GM21526 (cell line): ENCODE measurements at regions not wholly inside any gene's neighbourhood (a gene's known extent, or its start where the extent isn't known, plus 50 kb on each side); places are given as distances from the start of the nearest gene placed in this dataset.
"Not testable (repeated sequence)": the region's sequence is repeated elsewhere in the genome, so short reads cannot be mapped to it uniquely, and the experiment has no call there.

ENCODE experiments used
- ATAC-seq: cut with Tn5 transposase; IDR thresholded peaks from one replicate; pipeline ENCODE4 v1.9.1; 2021; ENCODE audit warnings: moderate library complexity; ENCODE audit not compliant: unreplicated experiment, low FRiP score

DNA sequence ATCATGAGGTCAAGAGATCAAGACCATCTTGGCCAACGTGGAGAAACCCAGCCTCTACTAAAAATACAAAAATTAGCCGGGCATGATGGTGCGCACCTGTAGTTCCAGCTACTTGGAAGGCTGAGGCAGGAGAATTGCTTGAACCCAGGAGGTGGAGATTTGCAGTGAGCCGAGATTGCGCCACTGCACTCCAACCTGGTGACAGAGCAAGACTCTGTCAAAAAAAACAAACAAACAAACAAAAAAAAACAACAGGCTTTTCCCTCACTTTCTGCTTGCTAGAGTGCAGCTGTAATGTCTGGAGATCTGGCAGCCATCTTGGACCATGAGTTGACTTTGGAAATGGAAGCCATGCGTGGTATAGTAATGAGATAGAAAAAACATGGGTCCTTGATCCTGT lies 101.1 kb upstream of the SHB start:
- not testable (repeated sequence) for ATAC-seq

DNA sequence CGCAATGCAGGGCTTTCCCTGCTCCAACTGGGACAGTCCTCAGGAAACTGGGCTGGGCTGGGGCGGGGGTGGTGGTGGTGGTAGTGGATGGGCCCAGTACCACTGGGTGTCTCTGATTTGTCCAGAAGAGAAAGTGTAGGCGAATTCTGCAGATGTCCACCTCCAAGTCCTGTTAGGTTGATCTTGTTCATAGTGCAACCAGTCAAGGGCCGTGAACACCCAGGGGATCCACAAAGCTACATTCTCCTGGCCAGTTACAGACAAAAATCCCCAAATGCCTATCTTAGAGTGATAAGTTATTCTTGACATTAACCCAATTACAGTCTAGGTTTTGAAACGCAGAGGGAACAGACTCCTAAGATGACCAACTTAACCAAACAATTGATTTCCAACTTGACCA lies 97.5 kb upstream of the SHB start:
- no peak for ATAC-seq

DNA sequence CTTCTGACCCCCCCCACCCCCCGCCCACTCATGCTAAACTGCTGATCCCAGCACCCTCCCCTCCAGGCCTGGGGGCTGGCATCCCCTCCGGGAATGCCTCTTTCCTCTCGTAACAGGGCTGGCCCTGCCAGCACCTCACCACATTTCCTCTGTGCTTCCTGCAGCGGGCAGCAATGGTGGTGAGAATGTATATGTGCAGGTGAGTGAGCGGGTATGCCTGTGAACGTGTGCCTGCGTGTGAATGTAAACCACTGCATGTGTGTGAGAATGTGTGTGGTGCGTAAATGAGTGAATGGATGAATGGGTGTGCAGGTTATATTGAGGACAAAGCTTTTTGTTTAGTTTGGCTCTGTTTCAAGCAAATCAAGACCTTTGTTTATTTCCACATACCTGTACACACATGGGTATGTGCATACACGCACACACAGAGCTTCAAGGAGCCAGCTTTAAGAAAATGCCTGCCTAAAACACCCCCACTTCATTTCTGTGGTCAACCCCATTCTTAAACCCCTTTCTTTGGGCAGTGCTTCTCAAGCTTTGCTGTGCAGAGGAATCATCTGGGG lies 95.7 kb upstream of the SHB start:
- no peak for ATAC-seq

DNA sequence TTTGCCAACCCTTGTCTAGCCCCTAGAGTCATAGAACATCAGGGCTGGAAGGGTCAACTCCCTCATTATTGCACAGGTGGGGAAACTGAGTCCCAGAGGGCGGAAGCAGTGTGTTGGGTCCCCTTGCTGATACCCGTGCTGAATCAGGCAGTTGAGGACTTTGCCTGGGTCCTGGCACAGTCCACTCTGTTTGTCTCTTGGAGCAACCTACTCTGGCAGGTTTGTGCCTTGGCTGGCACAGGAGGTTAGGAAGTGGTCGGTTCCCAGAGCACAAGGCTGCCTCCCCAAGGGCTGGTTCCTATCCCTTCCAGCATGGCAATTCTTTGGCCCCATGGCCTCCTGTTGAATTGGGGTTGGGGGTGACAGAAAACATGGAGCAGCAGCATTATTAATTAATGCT lies 94.5 kb upstream of the SHB start:
- ATAC-seq = no peak

DNA sequence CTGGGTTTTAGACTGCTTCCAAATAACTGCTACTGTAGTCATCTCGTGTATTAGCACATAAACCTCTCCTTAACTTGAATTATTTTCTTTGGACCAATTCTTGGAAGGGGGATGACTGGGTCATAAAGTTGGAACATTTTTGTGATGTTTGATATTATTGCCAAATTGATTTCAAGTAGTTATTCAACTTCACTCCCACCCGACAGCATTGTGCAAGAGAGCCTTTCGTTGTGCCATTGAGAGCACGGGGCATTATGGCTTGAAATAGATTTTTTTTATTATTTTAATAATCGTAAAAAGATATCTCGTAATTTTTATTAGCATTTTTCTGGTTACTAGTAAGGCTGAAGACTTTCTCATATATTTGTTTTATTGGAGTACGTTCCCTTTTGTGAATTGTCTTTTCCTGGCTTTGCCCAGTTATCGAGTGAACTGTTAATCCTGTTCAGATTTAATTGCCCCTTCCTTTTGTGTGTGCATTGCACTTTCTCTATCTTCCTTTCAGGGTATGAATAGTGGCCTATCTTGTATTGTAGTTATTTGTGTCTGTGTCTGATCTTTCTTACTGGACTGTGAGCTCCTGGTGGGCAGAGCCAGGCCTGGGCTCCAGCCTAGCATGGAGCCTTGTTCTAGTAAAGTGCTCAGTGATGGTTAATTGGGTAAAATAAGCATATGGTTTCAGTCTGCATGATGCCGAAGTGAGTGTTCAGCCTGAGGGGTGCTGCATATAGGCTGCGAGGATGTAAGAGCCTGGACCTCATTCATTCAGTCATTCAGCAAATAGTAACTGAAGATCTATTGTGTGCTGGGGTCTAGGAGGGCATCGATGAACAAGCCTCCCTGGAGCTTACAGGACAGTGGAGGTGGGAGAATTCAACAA lies 93.5 kb upstream of the SHB start:
- no peak for ATAC-seq

DNA sequence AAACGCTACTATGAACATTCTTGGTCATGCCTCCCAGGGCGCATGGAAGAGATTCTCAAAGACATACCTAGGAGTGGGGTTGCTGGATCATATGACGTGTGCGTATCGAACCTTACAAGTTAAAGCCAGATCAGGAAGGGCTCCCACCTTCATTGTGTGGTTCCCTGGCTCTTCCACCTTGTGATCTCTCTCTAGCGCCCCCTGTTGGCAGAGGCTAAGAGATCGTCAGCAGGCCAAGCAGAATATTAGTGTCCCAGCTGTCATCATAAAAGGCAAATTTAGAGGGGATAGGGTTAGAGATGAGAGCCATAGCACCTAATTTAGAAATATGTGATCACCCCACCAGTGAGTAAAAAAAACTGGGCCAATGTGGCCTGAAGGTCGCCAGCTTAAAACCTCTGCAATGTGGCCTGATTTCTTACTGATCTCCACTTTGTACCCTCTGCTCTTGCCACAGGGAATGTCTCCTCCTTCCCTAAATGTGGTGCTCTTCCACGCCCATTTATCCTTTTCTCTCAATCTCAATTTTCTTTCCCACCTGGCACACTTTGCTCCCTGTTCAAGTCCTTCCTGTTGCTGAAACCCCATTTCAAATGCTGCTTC lies 91.7 kb upstream of the SHB start:
- ATAC-seq = no peak

DNA sequence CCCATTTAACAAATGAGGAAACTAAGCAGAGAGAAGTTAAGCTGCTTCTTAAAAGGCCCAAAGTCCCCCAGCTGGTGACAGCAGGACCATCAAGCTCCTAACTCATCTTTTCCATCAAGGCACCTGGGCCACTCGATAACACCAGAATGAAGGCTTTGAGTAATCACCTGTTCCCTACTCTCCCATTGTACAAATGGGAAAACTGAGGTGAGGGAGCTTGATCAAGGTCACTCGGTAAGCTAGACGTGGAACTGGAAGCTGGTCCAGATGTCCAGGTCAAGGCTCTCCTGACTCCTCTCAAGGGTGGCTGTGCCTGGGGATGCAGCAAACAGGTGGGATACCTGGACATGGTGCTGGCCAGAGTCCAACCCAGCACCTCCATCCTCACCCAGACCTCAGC lies 90.6 kb upstream of the SHB start:
- ATAC-seq = no peak

DNA sequence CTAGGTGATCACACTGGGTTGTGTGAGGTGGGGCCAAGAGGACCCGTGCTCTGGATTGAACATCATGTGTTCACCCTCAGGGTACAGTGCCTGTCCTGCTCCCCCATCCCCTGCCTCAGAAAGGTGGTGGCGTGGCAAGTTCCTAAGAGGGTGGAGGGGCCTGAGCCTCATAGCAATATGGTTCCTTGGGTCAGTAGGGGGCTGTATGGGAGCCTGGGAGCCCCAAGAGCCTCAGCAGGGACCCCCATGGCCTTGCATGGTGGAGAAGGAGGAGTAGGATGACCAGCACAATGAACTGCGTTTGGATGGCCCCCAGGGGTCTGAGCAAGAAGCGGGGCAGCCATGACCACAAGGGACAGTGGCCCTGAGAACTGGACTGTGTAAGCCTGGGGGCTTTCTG lies 89.6 kb upstream of the SHB start:
- no peak for ATAC-seq

DNA sequence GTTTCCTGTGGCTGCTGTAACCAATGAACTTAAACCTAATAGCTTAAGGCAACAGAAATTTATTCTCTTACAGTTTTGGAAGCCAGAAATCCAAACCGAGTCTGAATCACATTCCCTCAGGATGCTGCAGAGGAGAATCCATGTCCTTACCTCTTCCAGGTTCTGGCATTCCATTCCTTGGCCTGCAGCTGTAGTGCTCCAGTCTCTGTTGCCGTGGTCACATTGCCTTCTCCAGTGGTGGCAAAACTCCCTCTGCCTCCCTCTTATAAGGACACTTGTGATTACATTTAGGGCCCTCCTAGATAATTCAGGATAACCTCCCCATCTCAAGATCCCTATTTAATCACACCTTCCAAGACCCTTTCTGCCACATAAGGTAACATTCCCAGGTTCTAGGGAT lies 88.7 kb upstream of the SHB start:
- no peak for ATAC-seq

DNA sequence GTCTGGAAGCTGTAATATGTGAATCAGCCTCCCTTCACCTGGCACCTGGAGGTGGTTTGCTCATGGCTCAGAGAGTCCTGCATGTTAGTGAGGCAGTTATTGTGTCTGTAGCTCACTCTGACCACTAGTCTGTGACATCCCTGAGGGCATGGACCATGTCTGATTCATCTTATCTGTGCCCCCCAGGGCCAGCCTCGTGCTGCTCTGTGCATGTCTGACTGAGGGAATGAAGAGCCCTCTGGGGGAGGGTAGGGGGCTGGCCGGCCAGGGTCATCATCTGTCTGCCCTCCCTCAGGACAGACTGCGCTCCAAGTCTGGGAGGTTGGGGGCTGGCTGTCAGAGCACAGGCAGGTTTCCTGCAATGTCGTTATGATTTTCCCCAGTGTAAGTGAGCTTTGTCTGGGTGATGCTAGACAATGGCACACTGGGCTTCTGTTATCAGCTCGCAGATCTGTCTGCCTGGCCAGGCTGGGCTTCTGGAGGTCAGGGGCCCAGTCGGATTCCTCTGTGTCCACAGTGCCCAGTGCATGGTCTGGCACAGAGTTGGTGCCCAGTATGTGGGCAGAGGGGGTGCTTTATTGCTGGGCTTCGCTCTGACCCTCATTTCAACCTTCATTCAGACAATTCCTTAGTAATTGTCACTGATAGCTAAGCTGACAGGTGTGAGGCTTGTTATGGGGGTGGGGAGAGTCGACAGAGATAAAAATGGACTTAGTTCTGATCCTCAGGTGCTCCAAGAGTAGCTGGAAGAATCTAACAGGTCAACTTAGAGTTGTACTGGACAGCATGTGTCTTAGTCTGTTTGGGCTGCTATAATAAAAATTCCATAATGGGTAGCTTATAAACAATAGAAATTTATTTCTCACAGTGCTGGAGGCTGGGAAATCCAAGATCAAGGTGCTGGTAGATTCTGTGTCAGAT lies 85.7 kb upstream of the SHB start:
- no peak for ATAC-seq

DNA sequence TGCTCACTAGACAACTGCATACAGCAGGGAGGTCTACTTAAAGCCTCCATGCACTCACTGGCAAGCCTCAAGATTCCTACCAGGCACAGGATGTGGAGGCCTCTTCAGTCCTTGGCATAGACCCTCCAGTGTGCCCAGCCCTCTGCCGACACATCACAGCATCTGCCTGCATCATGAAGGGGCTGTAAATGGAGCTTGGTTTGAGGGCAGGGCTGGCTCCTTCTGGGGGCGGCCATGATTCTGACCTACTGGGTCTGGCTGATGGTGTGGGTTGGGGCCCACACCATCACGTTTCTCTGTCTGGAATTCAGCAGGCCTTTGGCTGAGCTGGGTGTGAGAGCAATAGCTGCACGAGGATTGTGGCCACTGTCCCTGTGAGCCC lies 84.9 kb upstream of the SHB start:
- no peak for ATAC-seq

DNA sequence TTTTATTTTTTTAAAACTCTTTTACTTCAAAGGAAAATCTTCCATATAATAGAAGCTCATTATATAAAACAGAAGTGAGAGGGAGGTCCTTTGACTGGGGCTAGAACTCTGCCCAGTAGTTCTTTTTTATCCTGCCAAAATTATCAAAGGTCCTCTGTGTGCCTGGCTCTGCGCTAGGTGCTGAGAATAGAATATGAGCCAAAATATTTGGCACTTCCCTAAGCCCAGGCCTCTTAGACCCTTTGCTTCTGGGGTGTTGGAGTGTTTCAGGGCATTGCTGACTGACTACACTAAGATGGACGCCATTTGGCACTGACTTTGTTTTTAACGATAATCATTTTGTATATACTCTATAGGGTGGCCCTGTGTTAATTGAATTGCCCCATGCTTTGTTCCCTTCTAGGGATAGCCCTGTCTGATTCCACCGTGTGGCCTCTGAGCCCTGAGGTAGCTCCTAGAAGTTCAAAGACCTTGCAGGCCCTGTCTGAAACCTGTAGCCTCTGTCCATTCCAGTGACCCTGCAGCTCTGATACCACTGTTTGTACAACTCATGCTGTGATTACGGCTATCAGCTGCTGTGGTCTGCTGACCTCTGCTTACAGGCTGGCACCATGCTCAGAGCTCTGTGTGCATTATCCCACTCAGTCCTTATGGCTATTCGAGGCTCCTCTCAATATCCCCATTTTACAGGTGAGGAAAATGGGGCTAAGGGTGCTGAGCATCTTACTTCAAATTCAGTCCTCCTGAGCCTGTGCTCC lies 84.3 kb upstream of the SHB start:
- ATAC-seq = no peak

DNA sequence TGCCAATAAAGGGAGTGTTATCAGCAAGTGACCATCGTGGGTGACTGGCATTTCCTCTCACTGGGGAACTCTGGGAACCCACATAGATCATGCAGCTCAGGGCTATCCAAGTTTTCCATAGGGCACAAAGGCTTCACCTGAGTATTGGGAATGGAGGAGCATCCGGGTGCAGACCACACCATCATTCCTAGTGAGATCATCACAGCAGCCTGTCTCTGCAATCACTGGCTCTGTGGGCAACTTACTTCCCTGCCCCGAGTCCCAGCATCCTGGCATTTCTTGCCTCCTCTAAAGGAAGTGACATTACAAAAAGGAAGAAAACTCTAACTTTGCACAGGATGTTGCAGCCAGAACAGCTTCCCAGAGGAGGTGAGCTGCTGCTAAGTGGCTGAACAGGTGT lies 80.6 kb upstream of the SHB start:
- no peak for ATAC-seq

DNA sequence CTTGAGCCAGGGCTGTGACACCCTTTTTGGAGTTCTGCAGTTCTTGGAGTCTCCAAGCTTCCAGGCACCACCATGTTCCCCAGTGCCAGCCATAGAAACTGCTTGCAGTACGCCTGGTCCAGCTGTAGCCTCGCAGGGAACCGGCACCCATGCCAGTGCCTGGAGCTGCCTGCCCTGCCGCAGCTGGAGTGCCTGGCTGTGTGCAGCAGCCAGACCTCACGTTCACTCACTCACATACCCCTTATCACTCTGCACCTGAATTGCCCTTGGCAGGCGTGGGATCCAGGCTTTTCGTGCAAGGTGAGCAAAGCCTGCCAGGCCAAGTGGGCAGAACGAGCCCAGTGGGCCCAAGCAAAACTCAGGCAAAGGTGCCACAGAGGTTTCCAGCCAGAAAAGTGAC lies 77.8 kb upstream of the SHB start:
- ATAC-seq = no peak

DNA sequence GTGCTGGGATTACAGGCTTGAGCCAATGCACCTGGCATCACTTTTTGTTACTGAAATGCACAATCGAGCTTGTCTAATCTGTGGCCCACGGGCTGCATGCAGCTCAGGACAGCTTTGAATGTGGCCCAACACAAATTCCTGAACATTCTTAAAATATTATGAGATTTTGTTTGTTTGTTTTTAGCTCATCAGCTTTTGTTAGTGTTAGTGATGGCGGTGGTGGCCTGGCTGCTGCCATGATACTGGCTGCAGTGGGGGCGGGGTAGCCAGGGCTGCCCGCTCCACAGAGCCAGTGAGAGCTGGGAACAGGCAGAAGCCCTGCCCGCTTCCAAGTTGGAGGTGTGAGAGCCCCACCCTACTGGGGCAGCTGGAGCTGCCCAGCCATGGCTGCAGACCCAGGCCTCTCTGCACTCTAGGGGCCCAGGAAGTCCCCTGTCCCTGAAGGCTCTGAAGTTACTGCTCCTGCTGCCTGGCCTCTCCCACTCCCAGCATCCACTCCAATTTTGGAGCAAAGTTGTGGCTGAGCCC lies 76.6 kb upstream of the SHB start:
- ATAC-seq = no peak

DNA sequence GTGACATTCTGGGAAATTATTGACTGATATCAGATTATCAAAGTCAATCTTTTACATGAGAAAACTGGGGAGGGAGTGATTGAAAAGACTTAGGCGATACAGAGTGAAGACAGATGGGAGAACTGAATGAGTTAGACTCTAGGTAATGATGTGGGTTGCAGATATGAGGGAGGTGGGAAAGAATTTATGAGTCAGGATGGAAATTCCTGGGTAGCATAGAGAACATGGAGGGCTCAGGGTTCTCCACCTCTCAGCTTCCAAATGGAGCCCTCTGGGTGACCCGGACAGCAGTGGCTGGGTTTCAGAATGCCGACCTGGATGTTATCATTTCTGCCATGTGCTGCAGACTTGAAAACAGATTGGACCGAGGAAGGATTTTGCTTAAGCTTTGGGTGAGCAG lies 75.4 kb upstream of the SHB start:
- ATAC-seq = no peak

DNA sequence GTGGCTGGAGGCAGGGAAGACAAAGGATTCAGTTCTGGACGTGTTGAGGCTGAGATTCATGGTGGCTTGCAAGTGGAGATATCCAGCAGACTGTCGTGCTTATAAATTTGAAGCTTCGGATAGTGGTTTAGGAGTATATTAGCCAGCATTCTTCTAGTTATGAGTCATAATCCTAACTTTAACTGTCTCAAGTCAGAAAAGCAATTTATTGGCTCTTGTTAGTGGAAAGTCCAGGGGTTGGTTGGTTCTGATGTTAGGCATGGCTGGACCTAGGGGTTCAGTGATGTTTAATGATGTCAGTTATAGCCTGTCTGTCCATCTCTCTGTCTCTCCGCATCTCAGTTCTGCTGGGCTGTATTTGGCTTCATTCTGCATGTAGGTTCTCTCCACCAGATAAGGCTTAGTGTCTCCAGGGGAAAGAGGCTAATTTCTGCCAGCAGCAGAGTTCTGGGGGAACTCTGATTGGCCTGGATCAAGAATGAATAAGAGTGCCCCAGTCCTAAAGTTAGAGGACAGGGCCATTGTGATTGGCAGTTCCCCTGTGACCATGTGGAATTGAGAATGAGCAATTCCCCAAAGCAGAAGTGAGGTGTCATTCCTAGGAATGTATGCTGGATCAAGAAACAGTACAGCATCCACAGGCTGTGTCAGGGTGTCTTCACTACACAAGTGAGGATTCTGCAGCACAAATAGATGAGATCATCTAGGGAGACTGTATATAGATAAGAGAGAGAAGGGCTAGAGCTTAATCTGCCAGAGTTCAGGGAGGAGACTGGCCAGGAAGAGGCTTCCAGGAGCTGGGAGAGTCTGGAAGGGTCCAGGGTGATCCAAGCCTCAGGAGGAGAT lies 72.9 kb upstream of the SHB start:
- ATAC-seq = no peak

DNA sequence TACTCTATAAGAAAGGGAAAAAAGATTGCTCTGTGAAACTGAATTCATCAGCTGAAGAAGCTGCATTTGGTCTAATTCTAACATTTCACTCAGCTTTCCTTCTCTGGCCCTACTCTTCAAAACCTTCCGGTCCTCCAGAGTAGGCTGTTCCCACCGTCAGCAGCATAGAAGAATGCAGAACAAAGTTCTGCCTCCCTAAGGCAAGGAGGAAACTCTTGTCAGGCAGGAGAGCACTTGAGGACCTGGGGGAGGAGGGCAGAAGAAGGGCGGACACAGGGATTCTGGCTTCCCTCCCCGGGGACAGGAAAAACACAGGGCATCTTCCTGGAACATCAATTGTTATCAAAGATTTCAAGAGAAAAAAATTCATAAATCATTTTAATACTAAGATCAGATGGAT lies 69.2 kb upstream of the SHB start:
- ATAC-seq = no peak

DNA sequence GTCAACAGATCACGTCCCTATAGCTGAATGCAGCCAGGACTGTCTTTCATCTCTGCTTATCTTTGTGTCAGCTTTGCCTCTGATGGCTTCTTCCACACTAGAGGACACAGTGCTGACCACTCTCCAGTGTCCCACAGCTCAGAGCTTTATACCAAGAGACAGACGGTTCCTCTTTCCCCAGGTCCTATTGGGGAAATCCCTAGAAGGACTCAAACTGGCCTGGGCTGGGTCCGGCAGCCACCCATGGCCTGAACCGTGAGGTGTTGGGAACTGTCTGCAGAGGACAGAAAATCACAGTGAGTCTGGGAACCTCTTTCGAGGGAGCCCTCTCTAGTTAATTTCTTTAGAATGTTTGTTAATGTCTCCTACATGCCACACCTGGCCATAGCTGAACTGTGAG lies 68.3 kb upstream of the SHB start:
- ATAC-seq = no peak
